Spleen (tissue), 7 donors: ENCODE measurements at regions not wholly inside any gene's neighbourhood (a gene's known extent, or its start where the extent isn't known, plus 50 kb on each side); places are given as distances from the start of the nearest gene placed in this dataset.

Experiments
- CTCF ChIP-seq, 11 experiments: fragments of 200-600 bp in 7 of 11; fragments of 450-650 bp in 4 of 11; sonication (generic) in 4 of 11; IDR thresholded peaks in 8 of 11; conservative IDR thresholded peaks in 3 of 11; 1 replicate in 7 of 11; 2 replicates in 4 of 11; pipeline versions ENCODE4 v1.4.0 to v1.8.0; 2016 to 2021; ENCODE audit warnings: antibody characterized with exemption in 11 of 11, inconsistent platforms in 4 of 11, mild to moderate bottlenecking in 1 of 11
- POLR2A ChIP-seq, 3 donors: fragments of 450-650 bp; IDR thresholded peaks; one replicate each; pipeline ENCODE4 v1.5.1; 2017; ENCODE audit warnings: antibody characterized with exemption in 3 of 3, mild to moderate bottlenecking in 1 of 3
- donor health status: DM: no; HTN: no; CAD: no; lungs with moderate emphysema.
- donor health status: DM: no; HTN: no; CAD: no.
- donor health status: DM: no; HTN: no; CAD: no.

- TF ChIP-seq CTCF (IDR thresholded peaks at IDR 0.05 in 8 of 11, conservative IDR thresholded peaks at IDR 0.05 in 3 of 11) (no peak), POLR2A (IDR thresholded peaks at IDR 0.05) (no peak)
These were observed 75.2 kb upstream of the OTOS start for GRCh38 chr2:240215676-240216051.
